ENCODE measurements at regions not wholly inside any gene's neighbourhood (a gene's known extent, or its start where the extent isn't known, plus 50 kb on each side); places are given as distances from the start of the nearest gene placed in this dataset.

DNA sequence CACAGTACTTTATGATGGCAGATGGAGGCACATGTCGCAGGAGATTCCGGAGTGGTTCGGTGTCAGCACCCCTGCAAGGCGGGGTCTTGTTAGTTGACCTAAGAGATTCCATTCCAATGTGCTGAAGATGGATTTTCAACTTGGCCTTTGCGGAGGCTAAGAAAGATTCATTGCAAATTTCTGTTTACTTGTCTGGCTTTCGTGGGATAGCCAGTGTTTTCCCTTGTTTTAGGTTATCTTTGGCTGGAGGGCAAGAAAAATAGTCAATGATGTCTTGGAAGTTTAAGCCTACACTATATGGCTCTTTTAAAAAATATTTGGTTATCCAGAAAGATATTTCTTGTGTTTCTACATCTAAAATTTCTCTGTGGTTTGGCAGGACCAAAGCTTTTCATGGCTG lies 123.6 kb upstream of the PTCH1 start:
- no peaks in the 10 kb centered on the region for H3K79me2 ChIP-seq
- no peaks in the 10 kb centered on the region for H3K36me3 ChIP-seq (replicated peaks; ENCODE audit: insufficient read depth, low read depth)
- H3K9me2 ChIP-seq (replicated peaks; ENCODE audit: insufficient read depth) = no peaks in the 10 kb centered on the region
- H3K27me3 ChIP-seq = no peaks in the 10 kb centered on the region
- no peak for DNase-seq (ENCODE audit: low spot score)
- no peaks in the 10 kb centered on the region for H3K4me1 ChIP-seq (ENCODE audit: insufficient read depth)
- H2AFZ ChIP-seq = no peak overlapping the region
- H3K9me3 ChIP-seq (ENCODE audit: low read depth) = no peaks in the 10 kb centered on the region
- H3K4me3 ChIP-seq = no peak overlapping the region
- H3K4me2 ChIP-seq = no peak overlapping the region
- no peaks in the 10 kb centered on the region for H4K20me1 ChIP-seq (ENCODE audit: insufficient read depth, poor library complexity, severe bottlenecking)
- WGBS (ENCODE audit: low lambda C conversion rate, missing lambda C conversion rate) = 85% methylated on average over 6 of the region's 6 CpGs
- TF ChIP-seq EZH2phosphoT487 (IDR thresholded peaks at IDR 0.05; ENCODE audit: low read depth, severe bottlenecking, unreplicated experiment) (no peak), EZH2 (IDR thresholded peaks at IDR 0.05; ENCODE audit: borderline replicate concordance) (no peak)
- TF ChIP-seq, protein P1, sequence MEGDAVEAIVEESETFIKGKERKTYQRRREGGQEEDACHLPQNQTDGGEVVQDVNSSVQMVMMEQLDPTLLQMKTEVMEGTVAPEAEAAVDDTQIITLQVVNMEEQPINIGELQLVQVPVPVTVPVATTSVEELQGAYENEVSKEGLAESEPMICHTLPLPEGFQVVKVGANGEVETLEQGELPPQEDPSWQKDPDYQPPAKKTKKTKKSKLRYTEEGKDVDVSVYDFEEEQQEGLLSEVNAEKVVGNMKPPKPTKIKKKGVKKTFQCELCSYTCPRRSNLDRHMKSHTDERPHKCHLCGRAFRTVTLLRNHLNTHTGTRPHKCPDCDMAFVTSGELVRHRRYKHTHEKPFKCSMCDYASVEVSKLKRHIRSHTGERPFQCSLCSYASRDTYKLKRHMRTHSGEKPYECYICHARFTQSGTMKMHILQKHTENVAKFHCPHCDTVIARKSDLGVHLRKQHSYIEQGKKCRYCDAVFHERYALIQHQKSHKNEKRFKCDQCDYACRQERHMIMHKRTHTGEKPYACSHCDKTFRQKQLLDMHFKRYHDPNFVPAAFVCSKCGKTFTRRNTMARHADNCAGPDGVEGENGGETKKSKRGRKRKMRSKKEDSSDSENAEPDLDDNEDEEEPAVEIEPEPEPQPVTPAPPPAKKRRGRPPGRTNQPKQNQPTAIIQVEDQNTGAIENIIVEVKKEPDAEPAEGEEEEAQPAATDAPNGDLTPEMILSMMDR (IDR thresholded peaks at IDR 0.05; ENCODE audit: poor library complexity) = no peak
- no peak overlapping the region for H3K27ac ChIP-seq

DNA sequence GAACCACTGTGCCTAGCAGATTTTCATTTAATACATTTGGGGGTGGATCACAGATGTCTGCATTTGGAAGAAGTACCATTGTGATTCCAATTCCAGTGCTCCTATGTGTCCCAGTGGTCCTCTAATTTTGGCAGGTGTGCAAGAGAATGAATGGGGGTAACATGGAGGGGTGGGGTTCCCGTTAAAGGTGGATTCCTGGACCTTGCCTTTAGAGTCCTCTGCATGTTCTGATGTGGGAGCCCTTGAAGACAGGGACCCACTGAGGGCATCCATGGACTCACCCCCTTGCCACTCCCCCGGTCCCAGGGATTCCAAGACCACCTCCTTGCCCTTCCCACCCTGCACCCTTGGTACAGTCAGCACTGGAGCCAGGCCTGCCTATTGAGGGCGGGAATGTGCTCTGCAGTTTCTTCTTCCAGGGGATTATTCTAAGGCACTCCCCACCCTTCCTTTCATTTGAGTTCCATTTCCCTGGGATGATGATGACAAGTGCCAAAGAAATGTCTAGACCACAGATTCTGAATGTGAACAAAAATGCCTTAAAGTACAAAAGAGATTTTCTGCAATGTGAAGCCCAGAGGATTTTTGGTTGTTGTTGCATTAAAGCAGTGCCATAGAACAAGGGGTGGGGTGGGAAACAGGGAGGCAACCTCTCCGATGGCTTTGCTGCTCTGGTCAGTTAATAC lies 119.4 kb upstream of the PTCH1 start:
- Histone ChIP-seq H3K27ac (no peak overlapping the region), H3K27me3 (no peaks in the 10 kb centered on the region), H3K9me2 (replicated peaks; ENCODE audit: insufficient read depth) (no peaks in the 10 kb centered on the region), H3K4me1 (ENCODE audit: insufficient read depth) (no peaks in the 10 kb centered on the region), H3K4me2 (no peak overlapping the region), H4K20me1 (ENCODE audit: insufficient read depth, poor library complexity, severe bottlenecking) (no peaks in the 10 kb centered on the region), H3K4me3 (no peak overlapping the region), H3K9me3 (ENCODE audit: low read depth) (no peaks in the 10 kb centered on the region), H2AFZ (no peak overlapping the region), H3K79me2 (no peaks in the 10 kb centered on the region), H3K36me3 (replicated peaks; ENCODE audit: insufficient read depth, low read depth) (no peaks in the 10 kb centered on the region)
- no peak for DNase-seq (ENCODE audit: low spot score)
- WGBS (ENCODE audit: low lambda C conversion rate, missing lambda C conversion rate) = 85% methylated on average over 4 of the region's 4 CpGs
- TF ChIP-seq EZH2 (IDR thresholded peaks at IDR 0.05; ENCODE audit: borderline replicate concordance) = no peak
- TF ChIP-seq, protein P1 (IDR thresholded peaks at IDR 0.05; ENCODE audit: poor library complexity) = no peak
- TF ChIP-seq EZH2phosphoT487 (IDR thresholded peaks at IDR 0.05; ENCODE audit: low read depth, severe bottlenecking, unreplicated experiment) = no peak

DNA sequence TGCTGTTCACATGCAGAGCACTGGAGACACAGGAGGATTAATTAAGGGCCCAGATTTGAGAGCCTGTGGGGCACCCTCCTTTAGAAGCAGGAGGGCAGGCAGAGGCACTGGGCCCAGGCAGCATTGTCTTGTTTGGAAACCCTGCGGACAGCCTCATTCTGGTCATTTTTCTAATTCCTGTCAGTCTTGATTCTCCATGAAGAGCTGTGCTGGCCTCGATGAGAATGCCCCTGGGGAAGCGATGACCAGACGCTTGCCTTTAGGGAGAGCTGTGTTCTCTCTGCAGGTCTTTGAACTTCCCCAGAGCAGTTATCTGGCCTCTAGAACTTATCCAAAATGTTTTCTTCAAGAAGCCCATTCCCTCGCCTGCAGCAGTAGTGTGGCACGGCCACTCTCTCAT lies 117.8 kb upstream of the PTCH1 start:
- no peak for DNase-seq (ENCODE audit: low spot score)
- H3K4me1 ChIP-seq (ENCODE audit: insufficient read depth) = no peaks in the 10 kb centered on the region
- H3K4me3 ChIP-seq = no peak overlapping the region
- H3K27ac ChIP-seq = no peak overlapping the region
- no peaks in the 10 kb centered on the region for H3K9me2 ChIP-seq (replicated peaks; ENCODE audit: insufficient read depth)
- H4K20me1 ChIP-seq (ENCODE audit: insufficient read depth, poor library complexity, severe bottlenecking) = no peaks in the 10 kb centered on the region
- 68% methylated on average over 6 of the region's 6 CpGs for WGBS (ENCODE audit: low lambda C conversion rate, missing lambda C conversion rate)
- H3K36me3 ChIP-seq (replicated peaks; ENCODE audit: insufficient read depth, low read depth) = no peaks in the 10 kb centered on the region
- TF ChIP-seq EZH2phosphoT487 (IDR thresholded peaks at IDR 0.05; ENCODE audit: low read depth, severe bottlenecking, unreplicated experiment) (no peak), EZH2 (IDR thresholded peaks at IDR 0.05; ENCODE audit: borderline replicate concordance) (no peak)
- TF ChIP-seq, protein P1 (IDR thresholded peaks at IDR 0.05; ENCODE audit: poor library complexity) = no peak
- H2AFZ ChIP-seq = no peak overlapping the region
- H3K79me2 ChIP-seq = no peaks in the 10 kb centered on the region
- H3K9me3 ChIP-seq (ENCODE audit: low read depth) = no peaks in the 10 kb centered on the region
- H3K4me2 ChIP-seq = no peak overlapping the region
- H3K27me3 ChIP-seq = no peaks in the 10 kb centered on the region
